Muscle of leg (tissue), 3 donors: ENCODE measurements at regions not wholly inside any gene's neighbourhood (a gene's known extent, or its start where the extent isn't known, plus 50 kb on each side); places are given as distances from the start of the nearest gene placed in this dataset.
A peak's percentile ranks its signal among the peaks of the same experiment; 100 is the strongest.
"Not testable (repeated sequence)": the region's sequence is repeated elsewhere in the genome, so short reads cannot be mapped to it uniquely, and the experiment has no call there.

Experiments used
- DNase-seq: peaks from one replicate; pipeline ENCODE4 v3.0.0; 2013
- H3K27ac ChIP-seq: one replicate; pipeline ENCODE4 v1.5.1; 2013; ENCODE audit warnings: mild to moderate bottlenecking, low read length, control low read depth
- H3K27me3 ChIP-seq: one replicate; pipeline ENCODE4 v1.6.1; 2013; ENCODE audit warnings: low read length; ENCODE audit not compliant: control insufficient read depth, insufficient read depth
- H3K36me3 ChIP-seq: one replicate; pipeline ENCODE4 v1.6.1; 2013; ENCODE audit warnings: low read length; ENCODE audit not compliant: control insufficient read depth, insufficient read depth
- H3K4me1 ChIP-seq: one replicate; pipeline ENCODE4 v1.6.1; 2013; ENCODE audit warnings: low read length; ENCODE audit not compliant: control insufficient read depth, insufficient read depth
- H3K4me3 ChIP-seq: one replicate; pipeline ENCODE4 v1.5.1; 2013; ENCODE audit warnings: low read length, control low read depth
- H3K9me3 ChIP-seq: replicated peaks from 2 replicates; pipeline ENCODE4 v1.6.1; 2013; ENCODE audit warnings: low read depth, low read length; ENCODE audit not compliant: control insufficient read depth
- WGBS: methylation state at CpG from one replicate; pipeline ENCODE4 v1.1.5; 2013; ENCODE audit warnings: missing lambda C conversion rate; ENCODE audit not compliant: insufficient coverage; 5-methylcytosine and 5-hydroxymethylcytosine counted together

DNA sequence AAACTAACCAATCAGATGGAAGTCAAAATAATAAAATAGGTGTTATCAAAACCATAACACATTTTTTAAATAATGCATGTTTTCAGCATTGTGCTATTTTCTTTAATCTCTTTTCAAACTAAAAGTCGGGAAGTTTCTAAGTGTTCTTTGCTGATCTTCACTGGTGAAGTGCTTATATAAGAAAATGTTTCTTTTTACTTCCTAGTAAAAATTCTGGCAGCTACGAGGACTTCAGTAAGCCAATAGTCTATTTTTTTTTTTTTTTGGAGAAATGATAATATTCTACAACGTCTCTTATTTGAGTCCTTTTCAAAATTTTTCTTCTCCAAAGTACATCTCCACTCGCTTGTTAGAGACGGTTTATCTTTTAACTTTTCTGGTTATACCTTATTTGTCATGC is 448.0 kb downstream of the SLC6A15 start:
- H3K4me3 ChIP-seq = no peak overlapping the region
- no peaks in the 10 kb centered on the region for H3K9me3 ChIP-seq
- no CpG with 5 or more reads among the region's 5 CpGs for WGBS
- H3K4me1 ChIP-seq = no peaks in the 10 kb centered on the region
- H3K36me3 ChIP-seq = no peaks in the 10 kb centered on the region
- DNase-seq = peak; percentile 61
- no peaks in the 10 kb centered on the region for H3K27me3 ChIP-seq
- H3K27ac ChIP-seq = peak overlapping the region; percentile 26

DNA sequence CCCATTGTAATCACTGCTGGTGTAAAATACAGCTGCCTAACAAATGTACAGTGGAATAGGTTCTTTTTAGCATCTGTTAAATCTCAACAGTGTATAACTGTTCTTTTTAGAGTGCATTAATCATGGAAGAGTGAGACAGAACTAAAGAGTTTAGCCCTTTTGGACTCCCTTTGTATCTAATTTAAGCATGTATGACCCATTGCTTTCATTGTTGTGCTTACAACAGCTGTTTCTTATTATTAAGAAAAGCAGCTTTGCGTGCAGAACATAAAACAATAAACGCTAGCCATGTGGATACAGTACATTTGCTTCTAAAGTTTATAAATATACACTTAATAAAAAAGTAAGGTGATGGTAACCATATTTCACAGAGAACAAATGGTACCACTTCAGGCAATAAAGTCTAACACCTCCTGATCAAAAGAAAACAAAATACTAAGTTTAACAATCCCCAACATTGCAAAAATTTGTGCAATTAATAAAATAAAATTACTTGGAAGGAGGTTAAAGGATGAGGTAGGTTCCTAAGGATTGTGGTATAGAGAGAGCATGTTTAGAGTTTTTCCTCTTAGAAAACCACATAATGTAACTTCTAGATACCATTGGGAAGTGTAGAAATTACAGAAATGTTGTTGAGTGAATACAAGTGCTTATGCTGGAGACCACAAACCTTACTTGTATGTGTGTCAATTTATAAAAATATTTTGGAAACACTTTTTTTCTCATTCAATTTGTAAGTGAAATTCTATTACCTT is 448.7 kb downstream of the SLC6A15 start:
- DNase-seq = peak; percentile 96
- no peaks in the 10 kb centered on the region for H3K9me3 ChIP-seq
- no peaks in the 10 kb centered on the region for H3K36me3 ChIP-seq
- peak overlapping the region; percentile 62 for H3K27ac ChIP-seq
- no CpG with 5 or more reads among the region's 2 CpGs for WGBS
- no peaks in the 10 kb centered on the region for H3K4me1 ChIP-seq
- H3K4me3 ChIP-seq = no peak overlapping the region
- H3K27me3 ChIP-seq = no peaks in the 10 kb centered on the region

DNA sequence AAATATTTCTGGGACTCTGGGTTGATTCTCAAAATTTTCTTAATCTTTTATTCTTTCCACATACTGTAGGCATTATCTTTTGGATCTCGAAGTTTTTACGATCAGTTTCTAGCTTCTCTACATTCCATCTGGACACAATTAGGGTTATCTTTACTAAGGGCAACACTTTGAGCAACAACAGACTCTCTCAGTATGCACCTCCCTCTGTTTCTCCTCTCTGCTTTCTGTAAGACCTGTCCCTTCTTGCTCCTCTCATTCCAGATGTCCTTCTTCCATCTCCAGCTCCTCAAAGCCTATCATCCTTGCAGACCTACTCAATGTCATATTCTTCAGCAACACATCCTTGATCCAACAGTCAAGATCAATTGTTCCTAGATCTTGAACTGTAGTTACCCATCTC is 457.0 kb downstream of the SLC6A15 start:
- Histone ChIP-seq H3K27me3 (no peaks in the 10 kb centered on the region), H3K9me3 (no peaks in the 10 kb centered on the region), H3K4me1 (no peaks in the 10 kb centered on the region), H3K4me3 (no peak overlapping the region), H3K36me3 (no peaks in the 10 kb centered on the region), H3K27ac (no peak overlapping the region)
- 43% methylated on average over 2 of the region's 2 CpGs for WGBS
- DNase-seq = no peak

DNA sequence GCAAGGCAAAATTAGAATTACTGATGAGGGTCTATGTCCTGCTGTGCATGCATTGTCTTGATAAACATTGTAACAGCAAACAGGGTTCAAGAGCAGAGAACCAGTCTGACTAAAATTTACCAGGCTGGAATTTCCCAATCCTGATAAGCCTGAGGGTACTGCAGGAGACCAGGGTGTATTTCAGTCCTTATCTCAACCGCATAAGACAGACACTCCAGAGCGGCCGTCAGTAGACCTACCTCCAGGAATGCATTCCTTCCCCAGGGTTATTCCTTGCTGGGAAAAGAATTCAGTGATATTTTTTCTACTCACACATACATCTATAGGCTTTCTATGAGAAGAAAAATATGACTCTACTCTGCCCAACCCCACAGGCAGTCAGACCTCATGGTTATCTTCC is 466.1 kb downstream of the SLC6A15 start:
- not testable (repeated sequence) for H3K27ac ChIP-seq, H3K27me3 ChIP-seq, H3K36me3 ChIP-seq, H3K4me3 ChIP-seq, H3K9me3 ChIP-seq, DNase-seq, H3K4me1 ChIP-seq
- WGBS = no CpG with 5 or more reads among the region's 3 CpGs

DNA sequence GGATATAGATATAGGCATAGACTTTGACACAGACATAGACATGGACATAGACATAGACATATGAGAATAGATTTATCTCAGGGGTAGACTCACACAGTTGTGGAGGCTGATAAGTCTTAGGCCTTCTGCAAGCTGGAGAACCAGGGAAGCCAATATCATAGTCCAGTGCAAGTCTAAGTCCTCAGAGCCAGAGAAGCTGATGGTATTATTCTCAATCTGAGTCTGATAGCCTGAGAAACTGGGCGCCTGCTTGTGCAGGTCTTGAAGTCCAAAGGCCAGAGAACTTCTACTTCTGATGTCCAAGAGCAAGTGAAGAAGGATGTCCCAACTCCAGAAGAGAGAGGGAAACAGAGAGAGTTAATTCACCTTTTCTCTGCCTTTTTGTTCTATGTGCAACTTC is 476.5 kb downstream of the SLC6A15 start:
- WGBS = 80% methylated on average over 1 of the region's 1 CpG
- Histone ChIP-seq H3K9me3 (no peaks in the 10 kb centered on the region), H3K36me3 (no peaks in the 10 kb centered on the region), H3K27ac (peak overlapping the region; percentile 3), H3K4me1 (no peaks in the 10 kb centered on the region), H3K4me3 (peak overlapping the region; percentile 9), H3K27me3 (no peaks in the 10 kb centered on the region)
- no peak for DNase-seq

DNA sequence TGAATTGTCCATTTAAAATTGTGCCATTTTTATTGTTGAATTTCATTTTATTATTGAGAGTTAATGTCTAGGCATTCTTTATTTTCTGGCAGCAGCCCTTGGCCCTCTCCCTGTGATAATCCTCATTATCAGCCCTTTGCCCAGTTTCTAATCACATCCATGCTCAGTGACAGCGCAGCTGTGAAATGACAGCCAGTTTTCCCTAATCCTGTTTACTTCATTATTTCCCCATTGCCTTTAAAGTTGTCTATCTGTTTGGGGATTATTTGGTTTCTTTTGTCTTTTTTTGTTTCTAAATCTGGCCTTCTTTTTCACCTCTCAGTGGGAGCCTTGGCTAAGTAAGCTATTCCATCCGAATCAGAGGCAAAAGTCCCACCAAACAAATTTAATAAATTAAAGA is 476.9 kb downstream of the SLC6A15 start:
- no peaks in the 10 kb centered on the region for H3K4me1 ChIP-seq
- no peaks in the 10 kb centered on the region for H3K9me3 ChIP-seq
- peak overlapping the region; percentile 9 for H3K4me3 ChIP-seq
- H3K27me3 ChIP-seq = no peaks in the 10 kb centered on the region
- peak; percentile 13 for DNase-seq
- H3K27ac ChIP-seq = no peak overlapping the region
- WGBS = no CpG with 5 or more reads among the region's 2 CpGs
- H3K36me3 ChIP-seq = no peaks in the 10 kb centered on the region

DNA sequence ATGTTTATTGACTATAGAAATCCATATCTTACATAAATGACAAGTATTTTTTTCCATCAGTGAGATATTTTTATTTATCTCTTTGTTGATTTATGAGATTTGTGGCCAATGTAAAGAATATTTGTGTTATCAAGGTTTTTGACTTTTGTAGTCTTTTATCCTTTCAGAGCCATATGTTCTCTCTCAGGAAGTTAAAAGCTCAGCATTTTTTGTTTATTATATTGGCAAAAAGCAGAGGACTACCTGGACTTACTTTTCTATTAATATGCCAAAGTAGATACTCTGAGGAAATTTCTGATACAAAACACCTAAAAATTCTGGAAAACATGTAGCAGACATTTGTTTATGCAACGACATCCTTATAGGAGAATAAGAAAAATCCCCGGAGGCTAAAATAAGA is 490.3 kb downstream of the SLC6A15 start:
- no peaks in the 10 kb centered on the region for H3K9me3 ChIP-seq
- no peak overlapping the region for H3K27ac ChIP-seq
- whole genome bisulfite sequencing = no CpG with 5 or more reads among the region's 2 CpGs
- H3K27me3 ChIP-seq = no peaks in the 10 kb centered on the region
- H3K4me1 ChIP-seq = no peaks in the 10 kb centered on the region
- no peak for DNase-seq
- no peaks in the 10 kb centered on the region for H3K36me3 ChIP-seq
- no peak overlapping the region for H3K4me3 ChIP-seq

DNA sequence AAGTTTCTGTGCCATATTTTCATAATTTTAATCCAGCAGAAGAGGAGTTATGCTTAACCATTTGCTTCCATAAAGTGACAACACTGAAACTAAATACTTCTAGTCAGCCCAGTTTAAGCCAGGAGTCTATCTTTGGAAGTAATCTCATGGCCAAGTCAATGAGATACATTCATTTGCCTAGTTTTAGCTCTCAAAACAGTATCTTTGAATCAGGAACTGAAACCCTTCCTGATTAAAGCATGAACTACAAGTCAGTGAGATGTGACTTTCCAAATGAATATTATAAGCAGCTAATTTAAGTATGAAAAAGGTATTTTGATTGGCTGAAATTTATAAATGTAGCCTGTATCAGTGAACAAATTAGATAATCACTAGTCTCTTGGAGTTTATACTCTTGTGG is 491.5 kb downstream of the SLC6A15 start:
- H3K9me3 ChIP-seq = no peaks in the 10 kb centered on the region
- H3K4me1 ChIP-seq = no peaks in the 10 kb centered on the region
- H3K36me3 ChIP-seq = no peaks in the 10 kb centered on the region
- DNase-seq = no peak
- H3K4me3 ChIP-seq = no peak overlapping the region
- H3K27me3 ChIP-seq = no peaks in the 10 kb centered on the region
- H3K27ac ChIP-seq = no peak overlapping the region

DNA sequence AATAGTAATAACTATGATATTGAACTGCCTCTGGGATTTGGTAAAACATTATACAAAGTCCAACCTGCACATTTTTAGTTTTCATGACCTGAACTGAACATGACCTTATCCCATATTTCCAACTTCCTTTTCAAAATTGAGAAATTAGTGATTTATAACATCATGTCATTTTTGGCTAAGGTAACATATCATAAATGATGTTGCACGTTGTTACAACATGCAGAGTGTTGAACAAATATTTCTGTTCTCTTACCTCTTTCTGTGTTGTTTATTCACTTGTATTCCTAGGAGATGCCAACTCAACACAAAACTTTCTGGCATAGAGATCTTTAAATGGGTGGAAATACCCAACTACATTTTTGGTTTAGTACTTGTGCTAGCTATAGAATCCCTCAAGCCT is 496.0 kb downstream of the SLC6A15 start:
- WGBS = no CpG with 5 or more reads among the region's 1 CpG

DNA sequence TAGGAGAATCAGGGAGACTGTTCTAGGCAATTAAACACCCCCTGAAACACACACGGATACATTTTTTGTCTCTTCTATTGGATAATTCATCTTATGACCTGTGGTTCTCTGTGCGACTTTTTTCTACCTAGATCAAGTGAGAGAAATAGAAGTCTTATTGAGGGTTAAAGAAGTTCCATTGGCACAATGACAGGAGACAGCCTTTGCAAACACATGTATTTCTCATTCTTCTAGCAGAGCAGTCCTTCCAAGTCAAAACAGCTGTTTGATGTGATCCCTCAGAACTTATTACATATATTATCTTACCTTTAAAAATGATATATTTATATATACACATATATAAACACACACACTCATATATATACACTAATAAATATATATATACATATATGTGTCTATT is 496.7 kb downstream of the SLC6A15 start:
- Histone ChIP-seq H3K4me3 (no peak overlapping the region), H3K9me3 (no peaks in the 10 kb centered on the region), H3K36me3 (no peaks in the 10 kb centered on the region), H3K4me1 (no peaks in the 10 kb centered on the region), H3K27ac (no peak overlapping the region), H3K27me3 (no peaks in the 10 kb centered on the region)
- peak; percentile 65 for DNase-seq
- WGBS = no CpG with 5 or more reads among the region's 2 CpGs

More for the DNA sequence above, 496.0 kb downstream of the SLC6A15 start:
- no peak overlapping the region for H3K4me3 ChIP-seq
- peak; percentile 58 for DNase-seq
- H3K4me1 ChIP-seq = no peaks in the 10 kb centered on the region
- H3K27ac ChIP-seq = no peak overlapping the region
- no peaks in the 10 kb centered on the region for H3K9me3 ChIP-seq
- no peaks in the 10 kb centered on the region for H3K27me3 ChIP-seq
- H3K36me3 ChIP-seq = no peaks in the 10 kb centered on the region

DNA sequence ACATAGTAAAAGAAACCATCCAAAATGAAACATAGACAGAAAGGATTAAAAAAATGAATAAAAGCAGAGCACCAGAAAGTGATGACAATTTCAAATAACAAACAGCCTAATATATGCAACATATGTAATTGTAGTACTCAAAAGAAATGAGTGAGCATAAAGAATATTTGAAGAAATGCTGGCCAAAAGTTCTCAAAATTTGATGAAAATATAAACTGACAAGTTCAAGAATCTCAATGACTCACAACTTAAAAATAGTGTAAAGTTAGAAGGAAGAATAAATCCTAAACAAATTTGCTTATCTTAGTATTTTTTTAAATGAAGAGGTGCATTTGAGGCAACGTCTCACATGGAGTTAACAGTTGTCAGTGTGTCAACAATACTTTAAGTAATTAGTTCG is 498.9 kb downstream of the SLC6A15 start:
- DNase-seq = peak; percentile 27
- H3K27me3 ChIP-seq = no peaks in the 10 kb centered on the region
- H3K36me3 ChIP-seq = no peaks in the 10 kb centered on the region
- no peaks in the 10 kb centered on the region for H3K4me1 ChIP-seq
- H3K27ac ChIP-seq = no peak overlapping the region
- no CpG with 5 or more reads among the region's 2 CpGs for whole genome bisulfite sequencing
- no peaks in the 10 kb centered on the region for H3K9me3 ChIP-seq
- no peak overlapping the region for H3K4me3 ChIP-seq
